CD4-positive, alpha-beta T cell (primary cell): ENCODE measurements at regions not wholly inside any gene's neighbourhood (a gene's known extent, or its start where the extent isn't known, plus 50 kb on each side); places are given as distances from the start of the nearest gene placed in this dataset.
"Not testable (repeated sequence)": the region's sequence is repeated elsewhere in the genome, so short reads cannot be mapped to it uniquely, and the experiment has no call there.

ENCODE experiments used
- ATAC-seq: fragments of 200-7000 bp; cut with Tn5 transposase; one replicate; pipeline ENCODE4 v1.10.0; 2022; ENCODE audit warnings: mild to moderate bottlenecking; ENCODE audit not compliant: poor library complexity
- CTCF ChIA-PET: fragments of 350-600 bp; sonication (Branson Sonifier 250); formaldehyde crosslinking; loops from one replicate; lab custom pipeline; 2021; ENCODE audit warnings: antibody characterized with exemption, inconsistent platforms; lab: Charles Lee
- POLR2A ChIA-PET: fragments of 350-600 bp; sonication (Branson Sonifier 250); formaldehyde crosslinking; loops from one replicate; lab custom pipeline; 2021; ENCODE audit warnings: antibody characterized with exemption, inconsistent platforms; lab: Charles Lee
- DNase-seq, 14 experiments: peaks; one replicate each; pipeline ENCODE4 v3.0.0-alpha.2; 2013 to 2020; ENCODE audit warnings: mixed read lengths in 2 of 14
- H3K27ac ChIP-seq, 2 donors: one replicate each; pipeline versions ENCODE4 v1.5.1 to v1.7.0; 2013; ENCODE audit warnings: low read length in 2 of 2, low read depth in 1 of 2, mild to moderate bottlenecking in 1 of 2
- H3K27me3 ChIP-seq, 2 experiments: 1 replicate in 1 of 2; 2 replicates in 1 of 2; pipeline versions ENCODE4 v1.6.1 to v1.7.0; 2013; ENCODE audit warnings: low read length in 2 of 2, control low read depth in 1 of 2, mild to moderate bottlenecking in 1 of 2, moderate library complexity in 1 of 2; ENCODE audit not compliant: insufficient read depth in 2 of 2, control insufficient read depth in 1 of 2
- H3K36me3 ChIP-seq: one replicate; pipeline ENCODE4 v1.6.1; 2013; ENCODE audit warnings: low read length, control low read depth; ENCODE audit not compliant: insufficient read depth
- H3K4me1 ChIP-seq: one replicate; pipeline ENCODE4 v1.6.1; 2013; ENCODE audit warnings: low read length, control low read depth; ENCODE audit not compliant: insufficient read depth
- H3K4me3 ChIP-seq: one replicate; pipeline ENCODE4 v1.5.1; 2013; ENCODE audit warnings: mild to moderate bottlenecking, low read length, moderate library complexity
- H3K9me3 ChIP-seq, 2 experiments: 1 replicate in 1 of 2; 2 replicates in 1 of 2; pipeline versions ENCODE4 v1.6.1 to v1.7.0; 2013; ENCODE audit warnings: low read length in 2 of 2, mild to moderate bottlenecking in 2 of 2, control low read depth in 1 of 2, moderate library complexity in 1 of 2; ENCODE audit not compliant: control insufficient read depth in 1 of 2, insufficient read depth in 1 of 2
- H3K27ac Mint-ChIP-seq: one replicate; pipeline ENCODE4 v1.8.0; 2020; ENCODE audit warnings: mixed read lengths
- H3K27me3 Mint-ChIP-seq: one replicate; pipeline ENCODE4 v1.8.0; 2021; ENCODE audit warnings: mixed read lengths
- H3K36me3 Mint-ChIP-seq: one replicate; pipeline ENCODE4 v1.8.0; 2021; ENCODE audit warnings: low read depth, mixed read lengths
- H3K4me1 Mint-ChIP-seq: one replicate; pipeline ENCODE4 v1.8.0; 2021; ENCODE audit warnings: low read depth, mixed read lengths
- H3K4me3 Mint-ChIP-seq: one replicate; pipeline ENCODE4 v1.8.0; 2020; ENCODE audit warnings: mild to moderate bottlenecking, mixed read lengths
- H3K9me3 Mint-ChIP-seq: one replicate; pipeline ENCODE4 v1.8.0; 2020; ENCODE audit warnings: mixed read lengths
- CTCF ChIP-seq: fragments of 200-600 bp; IDR thresholded peaks from one replicate; pipeline ENCODE4 v1.8.0; 2022; ENCODE audit warnings: antibody characterized with exemption, mild to moderate bottlenecking
- intact Hi-C, 2 experiments: fragments of 100-400 bp; cut with DNase I in 1 of 2; cut with micrococcal nuclease in 1 of 2; formaldehyde crosslinking; loops; one replicate each; pipeline versions ENCODE4 v1.15.1 to v1.9.0; 2023 to 2025; cut with DNase I, micrococcal nuclease

GRCh38 chrX:76555816-76556215 is 128.3 kb downstream of the MAGEE1 start:
- H3K9me3 ChIP-seq = peaks cover 11 to 21% of the 10 kb centered on the region in 2 experiments
- H3K36me3 Mint-ChIP-seq = no peaks in the 10 kb centered on the region
- H3K4me1 Mint-ChIP-seq = no peaks in the 10 kb centered on the region
- H3K36me3 ChIP-seq = no peaks in the 10 kb centered on the region
- H3K9me3 Mint-ChIP-seq = no peaks in the 10 kb centered on the region
- CTCF ChIA-PET = no interaction called here
- TF ChIP-seq CTCF = no peak
- H3K27me3 Mint-ChIP-seq = no peaks in the 10 kb centered on the region
- no peak overlapping the region for H3K4me3 ChIP-seq
- DNase-seq (peak in 3 of 14 experiments; percentile 10 to 20 (median 16)), ATAC-seq (no peak)
- intact Hi-C loops = no loop called here
- H3K27ac ChIP-seq = no peak overlapping the region
- no peaks in the 10 kb centered on the region for H3K4me1 ChIP-seq
- H3K4me3 Mint-ChIP-seq = no peak overlapping the region
- H3K27me3 ChIP-seq = no peaks in the 10 kb centered on the region
- no peak overlapping the region for H3K27ac Mint-ChIP-seq
- POLR2A ChIA-PET = no interaction called here

DNA sequence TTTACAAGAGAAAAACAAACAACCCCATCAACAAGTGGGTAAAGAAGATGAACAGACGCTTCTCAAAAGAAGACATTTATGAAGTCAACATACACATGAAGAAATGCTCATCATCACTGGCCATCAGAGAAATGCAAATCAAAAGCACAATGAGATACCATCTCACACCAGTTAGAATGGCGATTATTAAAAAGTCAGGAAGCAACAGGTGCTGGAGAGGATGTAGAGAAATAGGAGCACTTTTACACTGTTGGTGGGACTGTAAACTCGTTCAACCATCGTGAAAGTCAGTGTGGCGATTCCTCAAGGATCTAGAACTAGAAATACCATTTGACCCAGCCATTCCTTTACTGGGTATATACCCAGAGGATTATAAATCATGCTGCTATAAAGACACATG is 137.3 kb downstream of the MAGEE1 start:
- H3K9me3 Mint-ChIP-seq, H3K27me3 Mint-ChIP-seq: not testable (repeated sequence)

GRCh38 chrX:76605390-76605789 is 177.9 kb downstream of the MAGEE1 start:
- Mint-ChIP-seq H3K27me3 (no peaks in the 10 kb centered on the region), H3K36me3 (no peaks in the 10 kb centered on the region), H3K27ac (no peak overlapping the region), H3K4me3 (no peak overlapping the region), H3K4me1 (no peaks in the 10 kb centered on the region), H3K9me3 (peaks cover 3% of the 10 kb centered on the region)
- intact Hi-C loops = no loop called here
- H3K9me3 ChIP-seq = peaks cover 0 to 7% of the 10 kb centered on the region in 2 experiments
- ChIA-PET CTCF (no interaction called here), POLR2A (no interaction called here)
- H3K27ac ChIP-seq = no peak overlapping the region
- no peak for TF ChIP-seq CTCF
- no peak overlapping the region for H3K4me3 ChIP-seq
- H3K27me3 ChIP-seq = no peaks in the 10 kb centered on the region
- H3K4me1 ChIP-seq = no peaks in the 10 kb centered on the region
- no peaks in the 10 kb centered on the region for H3K36me3 ChIP-seq
- ATAC-seq = no peak
- no peak for DNase-seq

More for the DNA sequence above, 137.3 kb downstream of the MAGEE1 start:
- H3K4me3 Mint-ChIP-seq, H3K4me3 ChIP-seq, H3K36me3 Mint-ChIP-seq, H3K27ac Mint-ChIP-seq, DNase-seq, ATAC-seq, H3K4me1 Mint-ChIP-seq, H3K36me3 ChIP-seq, H3K27me3 ChIP-seq, H3K9me3 ChIP-seq, CTCF ChIA-PET, H3K27ac ChIP-seq, POLR2A ChIA-PET, intact Hi-C loops, H3K4me1 ChIP-seq: not testable (repeated sequence)

- no peak overlapping the region for H3K27ac ChIP-seq
- peaks cover 4% of the 10 kb centered on the region for H3K36me3 Mint-ChIP-seq
- H3K9me3 Mint-ChIP-seq = peaks cover 5% of the 10 kb centered on the region
- intact Hi-C loops = no loop called here
- no peak for TF ChIP-seq CTCF
- no peak overlapping the region for H3K4me3 Mint-ChIP-seq
- H3K27ac Mint-ChIP-seq = no peak overlapping the region
- no peaks in the 10 kb centered on the region for H3K27me3 ChIP-seq
- no peaks in the 10 kb centered on the region for H3K9me3 ChIP-seq
- H3K4me1 ChIP-seq = no peaks in the 10 kb centered on the region
- no peak for ATAC-seq
- no peaks in the 10 kb centered on the region for H3K4me1 Mint-ChIP-seq
- no peaks in the 10 kb centered on the region for H3K36me3 ChIP-seq
- no peak overlapping the region for H3K4me3 ChIP-seq
- H3K27me3 Mint-ChIP-seq = no peaks in the 10 kb centered on the region
- CTCF ChIA-PET = no interaction called here
- no peak for DNase-seq
- POLR2A ChIA-PET = no interaction called here
These were observed 189.5 kb downstream of the MAGEE1 start for GRCh38 chrX:76617020-76617419.
